ENCODE measurements at regions not wholly inside any gene's neighbourhood (a gene's known extent, or its start where the extent isn't known, plus 50 kb on each side); places are given as distances from the start of the nearest gene placed in this dataset.

DNA sequence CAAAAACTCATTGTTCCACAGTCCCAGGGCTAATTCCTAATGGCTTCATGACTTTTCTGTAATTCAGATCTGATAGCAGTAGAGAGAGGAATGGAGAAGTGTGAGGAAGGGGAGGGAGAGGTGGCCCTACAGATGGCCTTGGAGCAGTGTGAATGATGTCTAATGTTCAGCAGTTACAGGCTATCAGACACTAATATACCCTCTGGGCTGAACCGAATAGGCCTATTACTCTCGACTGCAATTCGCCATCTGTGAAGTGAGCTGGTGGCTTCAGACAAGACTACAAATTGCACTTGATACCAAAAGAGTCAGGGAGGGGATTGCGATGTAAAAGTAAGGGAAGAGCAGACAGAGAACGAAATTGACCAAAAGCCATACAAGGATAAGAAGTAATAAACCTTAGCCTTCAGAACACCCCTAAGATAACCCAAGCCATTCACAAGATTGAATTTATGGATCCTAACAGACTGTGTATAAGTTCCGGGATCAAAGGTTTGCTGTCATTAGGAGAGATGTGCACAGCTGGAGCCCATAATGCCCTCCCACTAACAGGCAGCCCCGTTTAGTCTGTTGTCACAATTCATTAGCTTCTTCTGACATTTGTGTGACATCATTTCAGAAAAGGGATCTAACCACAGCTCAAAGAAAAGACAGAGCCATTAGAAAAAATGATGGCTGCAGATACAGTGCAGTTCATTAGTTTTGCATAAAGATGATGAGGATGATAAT lies 642.4 kb upstream of the API5 start:
- no peaks in the 10 kb centered on the region for H3K36me3 Mint-ChIP-seq (ENCODE audit: insufficient read depth, unreplicated experiment)
- no peaks in the 10 kb centered on the region for H3K27me3 Mint-ChIP-seq (ENCODE audit: unreplicated experiment)
- H3K9me3 Mint-ChIP-seq (ENCODE audit: low read depth, unreplicated experiment): peaks cover 14% of the 10 kb centered on the region
- intact Hi-C loops (cut with micrococcal nuclease; ENCODE audit: unreplicated experiment): no loop called here
- H3K4me1 Mint-ChIP-seq (ENCODE audit: low read depth, unreplicated experiment): no peaks in the 10 kb centered on the region
- H3K27ac Mint-ChIP-seq (ENCODE audit: unreplicated experiment): no peak overlapping the region
- no TSS peak for BruUV-seq (replicated peaks)
- TF ChIP-seq, protein P1, sequence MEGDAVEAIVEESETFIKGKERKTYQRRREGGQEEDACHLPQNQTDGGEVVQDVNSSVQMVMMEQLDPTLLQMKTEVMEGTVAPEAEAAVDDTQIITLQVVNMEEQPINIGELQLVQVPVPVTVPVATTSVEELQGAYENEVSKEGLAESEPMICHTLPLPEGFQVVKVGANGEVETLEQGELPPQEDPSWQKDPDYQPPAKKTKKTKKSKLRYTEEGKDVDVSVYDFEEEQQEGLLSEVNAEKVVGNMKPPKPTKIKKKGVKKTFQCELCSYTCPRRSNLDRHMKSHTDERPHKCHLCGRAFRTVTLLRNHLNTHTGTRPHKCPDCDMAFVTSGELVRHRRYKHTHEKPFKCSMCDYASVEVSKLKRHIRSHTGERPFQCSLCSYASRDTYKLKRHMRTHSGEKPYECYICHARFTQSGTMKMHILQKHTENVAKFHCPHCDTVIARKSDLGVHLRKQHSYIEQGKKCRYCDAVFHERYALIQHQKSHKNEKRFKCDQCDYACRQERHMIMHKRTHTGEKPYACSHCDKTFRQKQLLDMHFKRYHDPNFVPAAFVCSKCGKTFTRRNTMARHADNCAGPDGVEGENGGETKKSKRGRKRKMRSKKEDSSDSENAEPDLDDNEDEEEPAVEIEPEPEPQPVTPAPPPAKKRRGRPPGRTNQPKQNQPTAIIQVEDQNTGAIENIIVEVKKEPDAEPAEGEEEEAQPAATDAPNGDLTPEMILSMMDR (IDR thresholded peaks at IDR 0.05; ENCODE audit: unreplicated experiment): no peak
- CTCF ChIA-PET: no interaction called here
- no peak overlapping the region for H3K4me3 Mint-ChIP-seq (ENCODE audit: low read depth, unreplicated experiment)
- DNase-seq: no peak

DNA sequence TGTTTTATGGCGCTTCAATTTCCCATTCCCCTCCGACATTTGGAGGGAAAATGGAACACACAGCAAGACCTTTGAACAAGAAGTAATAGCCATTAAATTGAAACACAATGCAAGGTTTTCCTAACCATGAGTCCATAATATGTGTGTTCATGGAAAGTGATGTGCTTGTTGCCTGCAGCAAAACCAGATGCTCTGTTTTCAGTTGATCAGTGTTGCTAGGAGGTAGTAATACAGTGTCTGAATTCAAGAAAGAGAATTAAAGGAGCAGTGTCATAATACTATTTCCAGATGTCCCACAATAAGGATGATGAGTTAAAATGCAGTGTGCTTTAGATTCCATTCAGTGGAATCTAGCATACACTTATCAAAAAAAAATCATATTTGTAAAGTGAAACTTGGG lies 637.4 kb upstream of the API5 start:
- Mint-ChIP-seq H3K9me3 (ENCODE audit: low read depth, unreplicated experiment) (peaks cover 7% of the 10 kb centered on the region), H3K27me3 (ENCODE audit: unreplicated experiment) (no peaks in the 10 kb centered on the region), H3K27ac (ENCODE audit: unreplicated experiment) (no peak overlapping the region), H3K4me1 (ENCODE audit: low read depth, unreplicated experiment) (no peaks in the 10 kb centered on the region), H3K4me3 (ENCODE audit: low read depth, unreplicated experiment) (no peak overlapping the region), H3K36me3 (ENCODE audit: insufficient read depth, unreplicated experiment) (no peaks in the 10 kb centered on the region)
- intact Hi-C loops (cut with micrococcal nuclease; ENCODE audit: unreplicated experiment): no loop called here
- no peak for DNase-seq
- CTCF ChIA-PET: no interaction called here
- TF ChIP-seq, protein P1 (IDR thresholded peaks at IDR 0.05; ENCODE audit: unreplicated experiment): no peak
- BruUV-seq (replicated peaks): no TSS peak

DNA sequence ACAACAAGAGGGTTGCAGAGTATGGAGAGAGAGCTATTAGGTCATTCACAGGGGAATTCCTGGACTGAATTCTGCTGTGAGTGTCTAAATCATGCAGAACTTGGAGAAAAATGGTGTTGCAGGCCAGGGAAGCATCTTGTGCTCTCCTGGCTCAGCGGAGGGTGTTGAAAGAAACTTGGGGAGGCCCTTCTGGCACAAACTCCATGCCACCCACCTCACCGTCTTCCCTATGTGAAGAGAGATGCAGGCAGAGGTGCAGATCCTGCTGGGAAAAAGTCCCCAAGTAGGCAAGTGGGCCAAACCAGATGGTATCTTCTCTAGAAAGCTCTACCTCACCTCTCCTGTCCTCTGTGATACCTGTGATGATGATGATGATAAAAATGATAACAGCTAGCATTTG lies 604.3 kb upstream of the API5 start:
- Mint-ChIP-seq H3K27ac (ENCODE audit: unreplicated experiment) (no peak overlapping the region), H3K27me3 (ENCODE audit: unreplicated experiment) (no peaks in the 10 kb centered on the region), H3K4me3 (ENCODE audit: low read depth, unreplicated experiment) (no peak overlapping the region), H3K9me3 (ENCODE audit: low read depth, unreplicated experiment) (peaks cover 15% of the 10 kb centered on the region), H3K36me3 (ENCODE audit: insufficient read depth, unreplicated experiment) (no peaks in the 10 kb centered on the region), H3K4me1 (ENCODE audit: low read depth, unreplicated experiment) (no peaks in the 10 kb centered on the region)
- TF ChIP-seq, protein P1 (IDR thresholded peaks at IDR 0.05; ENCODE audit: unreplicated experiment): no peak
- intact Hi-C loops (cut with micrococcal nuclease; ENCODE audit: unreplicated experiment): no loop called here
- no TSS peak for BruUV-seq (replicated peaks)
- DNase-seq: no peak
- CTCF ChIA-PET: no interaction called here

DNA sequence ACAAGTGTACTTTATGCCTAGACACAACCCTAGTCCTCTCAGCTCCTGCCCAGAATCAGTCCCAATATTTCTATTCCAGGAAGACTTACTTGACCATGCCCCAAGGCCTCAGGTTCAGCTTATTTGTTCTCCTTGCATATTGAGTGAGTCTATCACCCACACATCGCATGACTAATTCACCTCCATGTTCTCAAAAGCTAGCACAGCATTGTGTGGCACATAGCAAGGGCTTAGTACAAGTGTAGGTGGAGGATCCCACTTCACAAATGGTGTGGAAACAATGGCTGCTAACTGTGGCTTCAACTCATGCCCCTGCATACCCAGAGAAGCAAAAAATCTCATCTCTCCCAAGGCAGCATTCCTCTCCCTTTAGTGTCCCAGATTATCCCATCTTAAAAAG lies 602.6 kb upstream of the API5 start:
- CTCF ChIA-PET: no interaction called here
- no TSS peak for BruUV-seq (replicated peaks)
- no peak overlapping the region for H3K27ac Mint-ChIP-seq (ENCODE audit: unreplicated experiment)

More for the DNA sequence above, 602.6 kb upstream of the API5 start:
- TF ChIP-seq, protein P1 (IDR thresholded peaks at IDR 0.05; ENCODE audit: unreplicated experiment): no peak
- DNase-seq: no peak
- no peaks in the 10 kb centered on the region for H3K36me3 Mint-ChIP-seq (ENCODE audit: insufficient read depth, unreplicated experiment)
- intact Hi-C loops (cut with micrococcal nuclease; ENCODE audit: unreplicated experiment): no loop called here
- no peak overlapping the region for H3K4me3 Mint-ChIP-seq (ENCODE audit: low read depth, unreplicated experiment)
- peaks cover 11% of the 10 kb centered on the region for H3K9me3 Mint-ChIP-seq (ENCODE audit: low read depth, unreplicated experiment)
- no peaks in the 10 kb centered on the region for H3K27me3 Mint-ChIP-seq (ENCODE audit: unreplicated experiment)
- H3K4me1 Mint-ChIP-seq (ENCODE audit: low read depth, unreplicated experiment): no peaks in the 10 kb centered on the region
